H9 (cell line): ENCODE measurements at regions not wholly inside any gene's neighbourhood (a gene's known extent, or its start where the extent isn't known, plus 50 kb on each side); places are given as distances from the start of the nearest gene placed in this dataset.

Experiments
- DNase-seq: peaks from one replicate; pipeline ENCODE4 v3.0.0-alpha.2; 2017
- H2AFZ ChIP-seq: one replicate; pipeline ENCODE4 v1.6.1; 2013; ENCODE audit warnings: mild to moderate bottlenecking, low read length, control low read depth, moderate library complexity
- H2AK5ac ChIP-seq: 2 replicates; pipeline ENCODE4 v1.6.1; 2013; ENCODE audit warnings: low read length, control low read depth, mixed read lengths; ENCODE audit not compliant: insufficient read length
- H2BK120ac ChIP-seq: one replicate; pipeline ENCODE4 v1.6.1; 2013; ENCODE audit warnings: low read depth, mild to moderate bottlenecking, low read length, control low read depth, inconsistent platforms; ENCODE audit not compliant: poor library complexity, severe bottlenecking
- H2BK12ac ChIP-seq: 2 replicates; pipeline ENCODE4 v1.6.1; 2013; ENCODE audit warnings: low read length, control low read depth, mixed read lengths, low read depth; ENCODE audit not compliant: insufficient read length
- H2BK15ac ChIP-seq: 2 replicates; pipeline ENCODE4 v1.6.1; 2013; ENCODE audit warnings: low read depth, low read length, control low read depth
- H2BK20ac ChIP-seq: one replicate; pipeline ENCODE4 v1.6.1; 2013; ENCODE audit warnings: low read depth, mild to moderate bottlenecking, low read length, control low read depth, inconsistent platforms; ENCODE audit not compliant: poor library complexity, severe bottlenecking
- H2BK5ac ChIP-seq: 2 replicates; pipeline ENCODE4 v1.6.1; 2013; ENCODE audit warnings: low read length, control low read depth, mixed read lengths; ENCODE audit not compliant: insufficient read length
- H3K14ac ChIP-seq: 2 replicates; pipeline ENCODE4 v1.6.1; 2013; ENCODE audit warnings: low read length, control low read depth; ENCODE audit not compliant: insufficient read depth
- H3K18ac ChIP-seq: 2 replicates; pipeline ENCODE4 v1.6.1; 2013; ENCODE audit warnings: low read depth, mild to moderate bottlenecking, mixed read lengths, low read length, control low read depth; ENCODE audit not compliant: insufficient read length
- H3K23ac ChIP-seq: 2 replicates; pipeline ENCODE4 v1.6.1; 2013; ENCODE audit warnings: low read length, control low read depth, mixed read lengths, low read depth; ENCODE audit not compliant: insufficient read length
- H3K23me2 ChIP-seq: 2 replicates; pipeline ENCODE4 v1.6.1; 2013; ENCODE audit warnings: low read depth, mild to moderate bottlenecking, mixed read lengths, low read length, control low read depth; ENCODE audit not compliant: insufficient read length, poor library complexity, severe bottlenecking
- H3K27ac ChIP-seq: 2 replicates; pipeline ENCODE4 v1.5.1; 2013; ENCODE audit warnings: low read length, control low read depth, mixed read lengths, low read depth; ENCODE audit not compliant: insufficient read length
- H3K27me3 ChIP-seq: 2 replicates; pipeline ENCODE4 v1.6.1; 2013; ENCODE audit warnings: low read length, control low read depth, inconsistent platforms; ENCODE audit not compliant: insufficient read depth
- H3K4ac ChIP-seq: 2 replicates; pipeline ENCODE4 v1.6.1; 2013; ENCODE audit warnings: low read depth, mild to moderate bottlenecking, control low read depth, inconsistent platforms, low read length, moderate library complexity
- H3K4me1 ChIP-seq: 2 replicates; pipeline ENCODE4 v1.6.1; 2013; ENCODE audit warnings: low read length, control low read depth, inconsistent platforms; ENCODE audit not compliant: insufficient read depth
- H3K4me2 ChIP-seq: 2 replicates; pipeline ENCODE4 v1.6.1; 2013; ENCODE audit warnings: low read length, control low read depth, mixed read lengths; ENCODE audit not compliant: insufficient read length, insufficient read depth
- H3K56ac ChIP-seq: 2 replicates; pipeline ENCODE4 v1.6.1; 2013; ENCODE audit warnings: low read depth, mild to moderate bottlenecking, mixed read lengths, low read length, control low read depth; ENCODE audit not compliant: insufficient read length
- H3K79me1 ChIP-seq: 2 replicates; pipeline ENCODE4 v1.6.1; 2013; ENCODE audit warnings: low read depth, mild to moderate bottlenecking, moderate library complexity, low read length, control low read depth, inconsistent platforms; ENCODE audit not compliant: insufficient read depth, poor library complexity, severe bottlenecking
- H3K79me2 ChIP-seq: 2 replicates; pipeline ENCODE4 v1.6.1; 2013; ENCODE audit warnings: low read length, control low read depth, inconsistent platforms; ENCODE audit not compliant: insufficient read depth
- H3K9ac ChIP-seq: 2 replicates; pipeline ENCODE4 v1.6.1; 2013; ENCODE audit warnings: low read length, control low read depth, mixed read lengths; ENCODE audit not compliant: insufficient read length; ENCODE audit errors: extremely low read depth
- H3K9me3 ChIP-seq: one replicate; pipeline ENCODE4 v1.6.1; 2013; ENCODE audit warnings: low read depth, low read length, inconsistent platforms; ENCODE audit not compliant: control insufficient read depth
- H3T11ph ChIP-seq: one replicate; pipeline ENCODE4 v1.6.1; 2013; ENCODE audit warnings: mild to moderate bottlenecking, low read length, control low read depth, inconsistent platforms
- H4K20me1 ChIP-seq: one replicate; pipeline ENCODE4 v1.6.1; 2013; ENCODE audit not compliant: control insufficient read depth, insufficient read length, insufficient read depth
- H4K5ac ChIP-seq: 2 replicates; pipeline ENCODE4 v1.6.1; 2013; ENCODE audit warnings: low read depth, mild to moderate bottlenecking, mixed read lengths, low read length, control low read depth; ENCODE audit not compliant: insufficient read length
- H4K8ac ChIP-seq: replicated peaks from 2 replicates; pipeline ENCODE4 v1.6.1; 2013; ENCODE audit warnings: low read length, control low read depth, mixed read lengths, low read depth; ENCODE audit not compliant: insufficient read length
- H4K91ac ChIP-seq: 2 replicates; pipeline ENCODE4 v1.6.1; 2013; ENCODE audit warnings: low read depth, mild to moderate bottlenecking, moderate library complexity, mixed read lengths, low read length, control low read depth; ENCODE audit not compliant: insufficient read length
- H3K27ac Mint-ChIP-seq, 3 experiments: 2 replicates in 2 of 3; 3 replicates in 1 of 3; pipeline ENCODE4 v1.8.0; 2020 to 2021; ENCODE audit warnings: mixed read lengths in 3 of 3, mild to moderate bottlenecking in 1 of 3, moderate library complexity in 1 of 3
- H3K27me3 Mint-ChIP-seq: 2 replicates; pipeline ENCODE4 v1.8.0; 2021; ENCODE audit warnings: low read depth, mild to moderate bottlenecking, moderate library complexity, mixed read lengths
- H3K36me3 Mint-ChIP-seq, 3 experiments: 2 replicates in 2 of 3; 3 replicates in 1 of 3; pipeline ENCODE4 v1.8.0; 2020 to 2021; ENCODE audit warnings: low read depth in 3 of 3, mixed read lengths in 3 of 3; ENCODE audit not compliant: insufficient read depth in 1 of 3
- H3K4me1 Mint-ChIP-seq, 2 experiments: 2 replicates each; pipeline ENCODE4 v1.8.0; 2020; ENCODE audit warnings: mixed read lengths in 2 of 2
- H3K4me3 Mint-ChIP-seq, 2 experiments: 2 replicates in 1 of 2; 3 replicates in 1 of 2; pipeline ENCODE4 v1.8.0; 2020 to 2021; ENCODE audit warnings: mild to moderate bottlenecking in 2 of 2, mixed read lengths in 2 of 2, moderate library complexity in 1 of 2
- H3K9me3 Mint-ChIP-seq, 2 experiments: 2 replicates in 1 of 2; 3 replicates in 1 of 2; pipeline ENCODE4 v1.8.0; 2020; ENCODE audit warnings: mild to moderate bottlenecking in 2 of 2, mixed read lengths in 2 of 2, moderate library complexity in 1 of 2
- WGBS: extraction: QIAGEN DNeasy Blood & Tissue Kit; methylation state at CpG from one replicate; pipeline ENCODE4 v1.1.7; 2013; ENCODE audit warnings: missing lambda C conversion rate, low lambda C conversion rate, mixed read lengths; ENCODE audit not compliant: insufficient read length; ENCODE audit errors: extremely low coverage; 5-methylcytosine and 5-hydroxymethylcytosine counted together
- TF ChIP-seq, protein P1 (sequence below): fragments of 200-600 bp; sonication (generic); conservative IDR thresholded peaks from 3 replicates; pipeline ENCODE4 v1.8.0; 2021; ENCODE audit warnings: antibody characterized with exemption, mild to moderate bottlenecking

DNA sequence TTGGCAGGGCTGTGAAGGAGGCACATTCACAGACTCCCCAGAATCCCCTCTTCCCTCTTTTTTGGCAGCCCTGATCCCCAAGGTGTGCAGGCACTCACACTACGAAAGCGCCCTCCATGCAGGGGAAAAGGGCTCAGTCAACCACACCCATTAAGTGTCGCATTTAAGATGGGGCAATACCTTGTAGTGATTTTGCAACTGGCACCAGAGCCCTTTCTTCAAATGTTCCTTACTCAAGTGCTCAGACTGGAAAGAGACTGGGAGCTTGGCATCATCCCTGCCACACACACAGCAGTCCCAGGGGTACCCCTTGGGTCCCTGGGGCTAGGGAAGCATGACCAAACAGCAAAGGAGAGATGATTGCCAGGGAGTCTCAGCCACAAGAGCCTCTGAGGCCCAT lies 190.1 kb downstream of the HAUS1 start:
- H2BK5ac ChIP-seq: no peak overlapping the region
- no peaks in the 10 kb centered on the region for H4K20me1 ChIP-seq
- H3K23me2 ChIP-seq: no peaks in the 10 kb centered on the region
- peak; percentile 10 for DNase-seq
- peaks cover 10 to 27% of the 10 kb centered on the region in 2 experiments for H3K4me1 Mint-ChIP-seq
- no peak overlapping the region for H3K18ac ChIP-seq
- H3K27me3 Mint-ChIP-seq: no peaks in the 10 kb centered on the region
- H3K4me1 ChIP-seq: peaks cover 8% of the 10 kb centered on the region
- H3K27ac ChIP-seq: no peak overlapping the region
- H3K9ac ChIP-seq: no peak overlapping the region
- H2BK120ac ChIP-seq: no peak overlapping the region
- no peaks in the 10 kb centered on the region for H3K9me3 Mint-ChIP-seq
- H2AK5ac ChIP-seq: no peak overlapping the region
- WGBS: no CpG with 5 or more reads among the region's 3 CpGs
- H3K79me1 ChIP-seq: no peaks in the 10 kb centered on the region
- no peak overlapping the region for H3K23ac ChIP-seq
- no peaks in the 10 kb centered on the region for H3K79me2 ChIP-seq
- H3K4me2 ChIP-seq: no peak overlapping the region
- H3K4me3 Mint-ChIP-seq: no peak overlapping the region
- H3K4ac ChIP-seq: no peak overlapping the region
- H3K36me3 Mint-ChIP-seq: no peaks in the 10 kb centered on the region
- no peak overlapping the region for H3T11ph ChIP-seq
- H3K14ac ChIP-seq: peak overlapping the region; percentile 16; the same call in 1 of the 2 replicates
- no peak overlapping the region for H2BK15ac ChIP-seq
- no peaks in the 10 kb centered on the region for H3K27me3 ChIP-seq
- H2BK20ac ChIP-seq: no peak overlapping the region
- H2BK12ac ChIP-seq: no peak overlapping the region
- H2AFZ ChIP-seq: no peak overlapping the region
- H4K8ac ChIP-seq: no peak overlapping the region
- H4K5ac ChIP-seq: no peak overlapping the region
- no peaks in the 10 kb centered on the region for H3K9me3 ChIP-seq
- H3K56ac ChIP-seq: no peak overlapping the region
- H4K91ac ChIP-seq: no peak overlapping the region
- no peak overlapping the region; a peak in 1 of 7 replicates for H3K27ac Mint-ChIP-seq
- TF ChIP-seq, protein P1, sequence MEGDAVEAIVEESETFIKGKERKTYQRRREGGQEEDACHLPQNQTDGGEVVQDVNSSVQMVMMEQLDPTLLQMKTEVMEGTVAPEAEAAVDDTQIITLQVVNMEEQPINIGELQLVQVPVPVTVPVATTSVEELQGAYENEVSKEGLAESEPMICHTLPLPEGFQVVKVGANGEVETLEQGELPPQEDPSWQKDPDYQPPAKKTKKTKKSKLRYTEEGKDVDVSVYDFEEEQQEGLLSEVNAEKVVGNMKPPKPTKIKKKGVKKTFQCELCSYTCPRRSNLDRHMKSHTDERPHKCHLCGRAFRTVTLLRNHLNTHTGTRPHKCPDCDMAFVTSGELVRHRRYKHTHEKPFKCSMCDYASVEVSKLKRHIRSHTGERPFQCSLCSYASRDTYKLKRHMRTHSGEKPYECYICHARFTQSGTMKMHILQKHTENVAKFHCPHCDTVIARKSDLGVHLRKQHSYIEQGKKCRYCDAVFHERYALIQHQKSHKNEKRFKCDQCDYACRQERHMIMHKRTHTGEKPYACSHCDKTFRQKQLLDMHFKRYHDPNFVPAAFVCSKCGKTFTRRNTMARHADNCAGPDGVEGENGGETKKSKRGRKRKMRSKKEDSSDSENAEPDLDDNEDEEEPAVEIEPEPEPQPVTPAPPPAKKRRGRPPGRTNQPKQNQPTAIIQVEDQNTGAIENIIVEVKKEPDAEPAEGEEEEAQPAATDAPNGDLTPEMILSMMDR: no peak
